SK-N-SH (cell line): ENCODE measurements at regions not wholly inside any gene's neighbourhood (a gene's known extent, or its start where the extent isn't known, plus 50 kb on each side); places are given as distances from the start of the nearest gene placed in this dataset.

Source experiments
- CTCF ChIA-PET: fragments of 300-600, 350-600 bp; formaldehyde crosslinking; extraction: SDS; loops from one replicate; lab custom pipeline; 2021; lab: Yijun Ruan, JAX
- POLR2A ChIA-PET: fragments of 350-600 bp; sonication (Branson Sonifier 250); formaldehyde crosslinking; extraction: SDS; loops from one replicate; lab custom pipeline; 2020; ENCODE audit warnings: antibody characterized with exemption, inconsistent platforms; lab: Yijun Ruan, JAX
- DNase-seq: peaks from one replicate; pipeline ENCODE4 v3.0.0; 2012
- H2AFZ ChIP-seq: fragments of 200-600 bp; sonication (generic); 2 replicates; pipeline ENCODE4 v1.8.1; 2016; ENCODE audit warnings: antibody characterized with exemption, mild to moderate bottlenecking, low read depth
- H3F3A ChIP-seq: fragments of 200-600 bp; sonication (generic); replicated peaks from 2 replicates; pipeline ENCODE3; 2016; ENCODE audit warnings: antibody characterized with exemption, mild to moderate bottlenecking; ENCODE audit not compliant: insufficient read depth
- H3K27ac ChIP-seq, 2 experiments: fragments of 200-500 bp in 1 of 2; fragments of 200-600 bp in 1 of 2; sonication (Bioruptor generic) in 1 of 2; sonication (generic), shearing (Covaris generic) in 1 of 2; 2 replicates each; pipeline versions ENCODE4 v1.5.1 to v1.6.1; 2014 to 2016; ENCODE audit warnings: low read depth in 2 of 2, inconsistent platforms in 1 of 2, low read length in 1 of 2, mild to moderate bottlenecking in 1 of 2, mixed read lengths in 1 of 2
- H3K27me3 ChIP-seq: fragments of 200-600 bp; sonication (generic), shearing (Covaris generic); 2 replicates; pipeline ENCODE4 v1.6.1; 2016; ENCODE audit warnings: mixed run types; ENCODE audit not compliant: insufficient read depth
- H3K36me3 ChIP-seq, 2 experiments: fragments of 200-500 bp in 1 of 2; fragments of 200-600 bp in 1 of 2; sonication (Bioruptor generic) in 1 of 2; sonication (generic) in 1 of 2; replicated peaks in 1 of 2; 2 replicates each; pipeline versions ENCODE3 to v1.5.1; 2014 to 2016; ENCODE audit warnings: low read length in 1 of 2, mild to moderate bottlenecking in 1 of 2; ENCODE audit not compliant: insufficient read depth in 2 of 2, control insufficient read depth in 1 of 2
- H3K4me1 ChIP-seq, 2 experiments: fragments of 200-500 bp in 1 of 2; fragments of 200-600 bp in 1 of 2; sonication (Bioruptor generic) in 1 of 2; sonication (generic), shearing (Covaris generic) in 1 of 2; 2 replicates each; pipeline versions ENCODE4 v1.5.1 to v1.6.1; 2014 to 2016; ENCODE audit warnings: low read depth in 1 of 2, low read length in 1 of 2, mixed run types in 1 of 2; ENCODE audit not compliant: insufficient read depth in 2 of 2, control insufficient read depth in 1 of 2
- H3K4me2 ChIP-seq: fragments of 200-600 bp; sonication (generic), shearing (Covaris generic); 2 replicates; pipeline ENCODE4 v1.6.1; 2017; ENCODE audit warnings: mixed run types
- H3K4me3 ChIP-seq, 2 experiments: fragments of 200-500 bp in 1 of 2; fragments of 200-600 bp in 1 of 2; sonication (Bioruptor generic) in 1 of 2; sonication (generic), shearing (Covaris generic) in 1 of 2; 2 replicates each; pipeline versions ENCODE4 v1.5.1 to v1.8.1; 2014 to 2016; ENCODE audit warnings: low read depth in 2 of 2, inconsistent platforms in 1 of 2, low read length in 1 of 2, mild to moderate bottlenecking in 1 of 2, mixed read lengths in 1 of 2, moderate library complexity in 1 of 2
- H3K79me2 ChIP-seq: fragments of 200-600 bp; sonication (generic); 2 replicates; pipeline ENCODE4 v1.8.1; 2017; ENCODE audit warnings: mild to moderate bottlenecking; ENCODE audit not compliant: insufficient read depth
- H3K9ac ChIP-seq: fragments of 200-600 bp; sonication (generic); 2 replicates; pipeline ENCODE4 v1.6.1; 2017; ENCODE audit warnings: mixed run types
- H3K9me2 ChIP-seq: fragments of 200-600 bp; sonication (generic); 2 replicates; pipeline ENCODE4 v1.6.1; 2017; ENCODE audit warnings: mixed run types
- H3K9me3 ChIP-seq: fragments of 200-600 bp; sonication (generic); 2 replicates; pipeline ENCODE4 v1.6.1; 2017; ENCODE audit warnings: mixed run types, mild to moderate bottlenecking, moderate library complexity
- H4K20me1 ChIP-seq: fragments of 200-600 bp; sonication (generic); 2 replicates; pipeline ENCODE4 v1.6.1; 2017; ENCODE audit warnings: mild to moderate bottlenecking, mixed run types; ENCODE audit not compliant: insufficient read depth
- ELF1 ChIP-seq: IDR thresholded peaks from 2 replicates; pipeline ENCODE4 v1.4.0; 2012
- EP300 ChIP-seq, 2 experiments: IDR thresholded peaks; 2 replicates each; pipeline versions ENCODE4 v1.4.0 to v1.6.1; 2012; ENCODE audit warnings: borderline replicate concordance in 1 of 2, low read depth in 1 of 2, low read length in 1 of 2
- EZH2phosphoT487 ChIP-seq: fragments of 200-600 bp; sonication (generic); IDR thresholded peaks from 2 replicates; pipeline ENCODE4 v1.6.1; 2017; ENCODE audit warnings: low read depth, mixed run types, mild to moderate bottlenecking, antibody characterized with exemption, moderate library complexity, borderline replicate concordance
- FOSL2 ChIP-seq: IDR thresholded peaks from 2 replicates; pipeline ENCODE4 v1.4.0; 2012; ENCODE audit warnings: low read depth, mild to moderate bottlenecking, moderate library complexity, borderline replicate concordance
- FOXM1 ChIP-seq: IDR thresholded peaks from 2 replicates; pipeline ENCODE4 v1.4.0; 2012; ENCODE audit warnings: low read depth, mild to moderate bottlenecking
- GABPA ChIP-seq: IDR thresholded peaks from 2 replicates; pipeline ENCODE4 v1.4.0; 2012; ENCODE audit warnings: low read depth, mild to moderate bottlenecking
- GATA2 ChIP-seq: sonication (generic); formaldehyde crosslinking; IDR thresholded peaks from 2 replicates; pipeline ENCODE4 v1.5.0; 2020; ENCODE audit warnings: mild to moderate bottlenecking, missing genetic modification reagents
- IRF3 ChIP-seq: fragments of 150-350 bp; IDR thresholded peaks from 2 replicates; pipeline ENCODE4 v1.6.1; 2016; ENCODE audit warnings: mild to moderate bottlenecking, low read depth, low read length
- MEF2A ChIP-seq: IDR thresholded peaks from 2 replicates; pipeline ENCODE4 v1.4.0; 2012; ENCODE audit warnings: low read depth, borderline replicate concordance
- MXI1 ChIP-seq: IDR thresholded peaks from 2 replicates; pipeline ENCODE4 v1.6.1; 2012; ENCODE audit warnings: mild to moderate bottlenecking, low read depth, low read length, improper control_type of control experiment
- NFIC ChIP-seq: IDR thresholded peaks from 2 replicates; pipeline ENCODE4 v1.4.0; 2012; ENCODE audit warnings: borderline replicate concordance
- PBX3 ChIP-seq: IDR thresholded peaks from 2 replicates; pipeline ENCODE4; 2012
- RAD21 ChIP-seq: IDR thresholded peaks from 2 replicates; pipeline ENCODE4 v1.6.1; 2012; ENCODE audit warnings: mild to moderate bottlenecking, low read length
- RCOR1 ChIP-seq: fragments of 150-350 bp; IDR thresholded peaks from 2 replicates; pipeline ENCODE4 v1.6.1; 2017; ENCODE audit warnings: antibody characterized with exemption, low read length
- RFX5 ChIP-seq: IDR thresholded peaks from 2 replicates; pipeline ENCODE4 v1.6.1; 2012; ENCODE audit warnings: mild to moderate bottlenecking, improper control_type of control experiment, low read length
- SMC3 ChIP-seq: IDR thresholded peaks from 2 replicates; pipeline ENCODE4 v1.6.1; 2012; ENCODE audit warnings: low read depth, low read length, improper control_type of control experiment
- TEAD4 ChIP-seq: IDR thresholded peaks from 2 replicates; pipeline ENCODE4 v1.4.0; 2012; ENCODE audit warnings: mild to moderate bottlenecking, borderline replicate concordance; ENCODE audit not compliant: insufficient read depth
- USF1 ChIP-seq: IDR thresholded peaks from 2 replicates; pipeline ENCODE4 v1.4.0; 2012; ENCODE audit warnings: low read depth, borderline replicate concordance
- YY1 ChIP-seq: IDR thresholded peaks from 2 replicates; pipeline ENCODE4 v1.4.0; 2012; ENCODE audit warnings: low read depth, mild to moderate bottlenecking
- ZBTB33 ChIP-seq: IDR thresholded peaks from 2 replicates; pipeline ENCODE4 v1.4.0; 2012; ENCODE audit warnings: low read depth, borderline replicate concordance
- WGBS: methylation state at CpG from one replicate; pipeline ENCODE4 v1.1.6; 2017; ENCODE audit warnings: low lambda C conversion rate; 5-methylcytosine and 5-hydroxymethylcytosine counted together
- TF ChIP-seq, protein P1 (sequence below): fragments of 150-350 bp; IDR thresholded peaks from 2 replicates; pipeline ENCODE4 v1.6.1; 2017; ENCODE audit warnings: antibody characterized with exemption, low read length, low read depth, borderline replicate concordance
- TF ChIP-seq, protein P2 (sequence below): IDR thresholded peaks from 2 replicates; pipeline ENCODE4 v1.4.0; 2012; ENCODE audit warnings: low read depth

- Histone ChIP-seq H3K9me2 (no peaks in the 10 kb centered on the region), H3K4me1 (peaks cover 0 to 33% of the 10 kb centered on the region in 2 experiments; a peak in 3 of 4 replicates), H4K20me1 (no peaks in the 10 kb centered on the region), H3K27me3 (0 out of 2 replicates have a peak, but pooled peaks cover 12% of the 10 kb centered on the region), H3K27ac (no peak overlapping the region), H3K36me3 (no peaks in the 10 kb centered on the region), H3K9me3 (no peaks in the 10 kb centered on the region), H3K9ac (no peak overlapping the region), H3K79me2 (no peaks in the 10 kb centered on the region), H3K4me3 (no peak overlapping the region), H3K4me2 (no peak overlapping the region), H3F3A (no peaks in the 10 kb centered on the region), H2AFZ (no peak overlapping the region)
- TF ChIP-seq USF1, result no peak
- no peak for TF ChIP-seq ELF1
- no peak for TF ChIP-seq RAD21
- TF ChIP-seq IRF3, result no peak
- no peak for TF ChIP-seq EP300 (IDR thresholded peaks at IDR 0.05; ENCODE audit: borderline replicate concordance in 1 of 2, low read depth in 1 of 2, low read length in 1 of 2)
- no peak for TF ChIP-seq FOXM1
- TF ChIP-seq YY1, result no peak
- TF ChIP-seq ZBTB33, result no peak
- no peak for TF ChIP-seq RCOR1
- TF ChIP-seq GATA2 (CRISPR knock-in tag), result no peak
- TF ChIP-seq TEAD4, result no peak
- TF ChIP-seq MXI1, result no peak
- no peak for DNase-seq
- 96% methylated on average over 2 of the region's 2 CpGs for WGBS
- ChIA-PET POLR2A (no interaction called here), CTCF (interaction anchor here (1.5 kb wide), 1 partner anchor 70 kb away, joined by 4 read pairs; no protein-coding TSS in a partner anchor)
These were observed 105.7 kb downstream of the CPN2 start for GRCh38 chr3:194245474-194245873.

DNA sequence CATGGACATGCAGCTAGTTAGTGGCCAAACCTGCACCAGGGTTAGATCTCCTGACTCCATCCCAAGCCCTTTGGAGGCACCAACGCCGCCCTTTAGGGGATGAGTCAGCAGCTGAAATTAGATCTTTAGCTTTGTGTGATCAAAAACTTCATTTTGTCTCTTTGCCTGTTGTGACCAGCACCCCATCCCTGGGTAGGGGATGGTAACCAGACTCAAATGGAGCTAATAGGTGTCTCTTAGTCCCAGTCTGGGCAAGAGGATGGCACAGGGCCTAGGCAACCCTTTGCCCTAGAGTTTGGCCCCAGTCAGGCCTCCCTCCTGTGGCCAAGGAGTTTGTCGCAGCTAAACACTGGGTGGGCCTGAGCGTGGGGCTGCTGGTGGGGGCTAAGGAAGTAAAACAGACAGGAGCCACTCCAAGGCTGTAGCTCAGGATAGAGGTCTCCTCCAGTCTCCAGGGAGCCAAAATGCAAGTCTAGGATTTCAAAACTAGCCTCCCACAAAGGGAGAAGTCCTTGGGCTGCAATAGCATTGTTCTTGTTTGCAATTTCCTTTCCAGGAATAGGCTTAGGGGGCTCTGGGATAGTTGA lies 105.1 kb downstream of the CPN2 start:
- H3K4me3 ChIP-seq, result no peak overlapping the region
- CTCF ChIA-PET, result interaction anchor here (1.5 to 2.0 kb wide), 2 partner anchors 70 to 78 kb away, joined by 4 read pairs; no protein-coding TSS in a partner anchor
- no peak for DNase-seq
- TF ChIP-seq FOSL2, result no peak
- TF ChIP-seq EZH2phosphoT487, result no peak
- no peak for TF ChIP-seq GABPA
- TF ChIP-seq, protein P1, sequence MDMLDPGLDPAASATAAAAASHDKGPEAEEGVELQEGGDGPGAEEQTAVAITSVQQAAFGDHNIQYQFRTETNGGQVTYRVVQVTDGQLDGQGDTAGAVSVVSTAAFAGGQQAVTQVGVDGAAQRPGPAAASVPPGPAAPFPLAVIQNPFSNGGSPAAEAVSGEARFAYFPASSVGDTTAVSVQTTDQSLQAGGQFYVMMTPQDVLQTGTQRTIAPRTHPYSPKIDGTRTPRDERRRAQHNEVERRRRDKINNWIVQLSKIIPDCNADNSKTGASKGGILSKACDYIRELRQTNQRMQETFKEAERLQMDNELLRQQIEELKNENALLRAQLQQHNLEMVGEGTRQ, result no peak
- TF ChIP-seq USF1, result no peak
- TF ChIP-seq, protein P2, sequence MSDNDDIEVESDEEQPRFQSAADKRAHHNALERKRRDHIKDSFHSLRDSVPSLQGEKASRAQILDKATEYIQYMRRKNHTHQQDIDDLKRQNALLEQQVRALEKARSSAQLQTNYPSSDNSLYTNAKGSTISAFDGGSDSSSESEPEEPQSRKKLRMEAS, result no peak
- no peak for TF ChIP-seq NFIC
- no peak for TF ChIP-seq RFX5
- no peak for TF ChIP-seq RCOR1
- no peak for TF ChIP-seq YY1
- no peak for TF ChIP-seq ELF1
- no peak for TF ChIP-seq SMC3
- no peak for TF ChIP-seq PBX3
- TF ChIP-seq MEF2A, result no peak

More for the DNA sequence above, 105.1 kb downstream of the CPN2 start:
- H3K4me2 ChIP-seq, result no peak overlapping the region
- no peaks in the 10 kb centered on the region for H4K20me1 ChIP-seq
- no peak overlapping the region for H2AFZ ChIP-seq
- no peaks in the 10 kb centered on the region for H3K79me2 ChIP-seq
- no peaks in the 10 kb centered on the region for H3K9me3 ChIP-seq
- H3K27ac ChIP-seq, result no peak overlapping the region
- H3K9me2 ChIP-seq, result no peaks in the 10 kb centered on the region
- no peaks in the 10 kb centered on the region for H3K36me3 ChIP-seq
- peaks cover 0 to 38% of the 10 kb centered on the region in 2 experiments; a peak in 3 of 4 replicates for H3K4me1 ChIP-seq
- no peaks in the 10 kb centered on the region for H3F3A ChIP-seq
- H3K27me3 ChIP-seq, result peaks cover 18% of the 10 kb centered on the region
- H3K9ac ChIP-seq, result no peak overlapping the region
- POLR2A ChIA-PET, result no interaction called here
- WGBS, result 64% methylated on average over 4 of the region's 4 CpGs
